Panc1 (cell line): ENCODE measurements at regions not wholly inside any gene's neighbourhood (a gene's known extent, or its start where the extent isn't known, plus 50 kb on each side); places are given as distances from the start of the nearest gene placed in this dataset.

Experiments
- SIN3A ChIP-seq: IDR thresholded peaks from 2 replicates; pipeline ENCODE4 v1.6.1; 2012; ENCODE audit warnings: low read depth, mild to moderate bottlenecking, low read length, moderate library complexity, borderline replicate concordance; ENCODE audit not compliant: insufficient read depth
- TF ChIP-seq, protein P1 (sequence below): fragments of 450-650 bp; IDR thresholded peaks from 2 replicates; pipeline ENCODE4 v1.5.1; 2017; ENCODE audit warnings: mild to moderate bottlenecking
- TF ChIP-seq, protein P2 (sequence below), 2 experiments: IDR thresholded peaks; 2 replicates each; pipeline ENCODE4 v1.6.1; 2011 to 2012; ENCODE audit warnings: low read depth in 2 of 2, control low read depth in 1 of 2, low read length in 1 of 2, mild to moderate bottlenecking in 1 of 2, moderate library complexity in 1 of 2; ENCODE audit not compliant: insufficient read depth in 1 of 2

DNA sequence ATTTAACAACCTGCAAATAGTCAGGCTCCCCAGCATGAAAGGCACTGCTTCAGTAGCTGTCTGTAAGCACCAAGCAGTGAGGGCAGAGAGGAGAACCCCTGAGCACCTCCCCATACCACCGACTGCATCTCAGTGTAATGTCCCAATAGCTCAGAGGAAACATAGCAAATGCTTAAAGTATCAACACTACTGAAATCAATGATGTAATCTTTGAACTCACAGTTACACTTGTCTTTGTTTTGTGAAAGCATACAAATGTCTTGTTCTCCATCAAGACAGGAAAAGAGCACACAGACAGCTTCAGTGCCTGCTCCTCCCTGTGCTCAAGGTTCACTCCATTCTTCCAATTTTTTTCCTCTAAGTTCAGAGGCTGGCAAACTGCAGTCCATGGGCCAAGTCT is 94.7 kb downstream of the IRS2 start:
- TF ChIP-seq, protein P1, sequence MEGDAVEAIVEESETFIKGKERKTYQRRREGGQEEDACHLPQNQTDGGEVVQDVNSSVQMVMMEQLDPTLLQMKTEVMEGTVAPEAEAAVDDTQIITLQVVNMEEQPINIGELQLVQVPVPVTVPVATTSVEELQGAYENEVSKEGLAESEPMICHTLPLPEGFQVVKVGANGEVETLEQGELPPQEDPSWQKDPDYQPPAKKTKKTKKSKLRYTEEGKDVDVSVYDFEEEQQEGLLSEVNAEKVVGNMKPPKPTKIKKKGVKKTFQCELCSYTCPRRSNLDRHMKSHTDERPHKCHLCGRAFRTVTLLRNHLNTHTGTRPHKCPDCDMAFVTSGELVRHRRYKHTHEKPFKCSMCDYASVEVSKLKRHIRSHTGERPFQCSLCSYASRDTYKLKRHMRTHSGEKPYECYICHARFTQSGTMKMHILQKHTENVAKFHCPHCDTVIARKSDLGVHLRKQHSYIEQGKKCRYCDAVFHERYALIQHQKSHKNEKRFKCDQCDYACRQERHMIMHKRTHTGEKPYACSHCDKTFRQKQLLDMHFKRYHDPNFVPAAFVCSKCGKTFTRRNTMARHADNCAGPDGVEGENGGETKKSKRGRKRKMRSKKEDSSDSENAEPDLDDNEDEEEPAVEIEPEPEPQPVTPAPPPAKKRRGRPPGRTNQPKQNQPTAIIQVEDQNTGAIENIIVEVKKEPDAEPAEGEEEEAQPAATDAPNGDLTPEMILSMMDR = no peak
- TF ChIP-seq SIN3A = no peak
- TF ChIP-seq, protein P2, sequence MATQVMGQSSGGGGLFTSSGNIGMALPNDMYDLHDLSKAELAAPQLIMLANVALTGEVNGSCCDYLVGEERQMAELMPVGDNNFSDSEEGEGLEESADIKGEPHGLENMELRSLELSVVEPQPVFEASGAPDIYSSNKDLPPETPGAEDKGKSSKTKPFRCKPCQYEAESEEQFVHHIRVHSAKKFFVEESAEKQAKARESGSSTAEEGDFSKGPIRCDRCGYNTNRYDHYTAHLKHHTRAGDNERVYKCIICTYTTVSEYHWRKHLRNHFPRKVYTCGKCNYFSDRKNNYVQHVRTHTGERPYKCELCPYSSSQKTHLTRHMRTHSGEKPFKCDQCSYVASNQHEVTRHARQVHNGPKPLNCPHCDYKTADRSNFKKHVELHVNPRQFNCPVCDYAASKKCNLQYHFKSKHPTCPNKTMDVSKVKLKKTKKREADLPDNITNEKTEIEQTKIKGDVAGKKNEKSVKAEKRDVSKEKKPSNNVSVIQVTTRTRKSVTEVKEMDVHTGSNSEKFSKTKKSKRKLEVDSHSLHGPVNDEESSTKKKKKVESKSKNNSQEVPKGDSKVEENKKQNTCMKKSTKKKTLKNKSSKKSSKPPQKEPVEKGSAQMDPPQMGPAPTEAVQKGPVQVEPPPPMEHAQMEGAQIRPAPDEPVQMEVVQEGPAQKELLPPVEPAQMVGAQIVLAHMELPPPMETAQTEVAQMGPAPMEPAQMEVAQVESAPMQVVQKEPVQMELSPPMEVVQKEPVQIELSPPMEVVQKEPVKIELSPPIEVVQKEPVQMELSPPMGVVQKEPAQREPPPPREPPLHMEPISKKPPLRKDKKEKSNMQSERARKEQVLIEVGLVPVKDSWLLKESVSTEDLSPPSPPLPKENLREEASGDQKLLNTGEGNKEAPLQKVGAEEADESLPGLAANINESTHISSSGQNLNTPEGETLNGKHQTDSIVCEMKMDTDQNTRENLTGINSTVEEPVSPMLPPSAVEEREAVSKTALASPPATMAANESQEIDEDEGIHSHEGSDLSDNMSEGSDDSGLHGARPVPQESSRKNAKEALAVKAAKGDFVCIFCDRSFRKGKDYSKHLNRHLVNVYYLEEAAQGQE (IDR thresholded peaks at IDR 0.05; ENCODE audit: insufficient read depth in 1 of 2, low read depth in 2 of 2, low read length in 1 of 2) = no peak
